B cell (primary cell): ENCODE measurements at regions not wholly inside any gene's neighbourhood (a gene's known extent, or its start where the extent isn't known, plus 50 kb on each side); places are given as distances from the start of the nearest gene placed in this dataset.

Source experiments
- ATAC-seq: fragments of 200-7000 bp; cut with Tn5 transposase; one replicate; pipeline ENCODE4 v1.10.0; 2021; ENCODE audit warnings: low read depth, mild to moderate bottlenecking, moderate number of reproducible peaks, moderate library complexity
- CTCF ChIA-PET: fragments of 350-600 bp; sonication (Branson Sonifier 250); formaldehyde crosslinking; loops from one replicate; lab custom pipeline; 2021; ENCODE audit warnings: antibody characterized with exemption, inconsistent platforms; lab: Charles Lee
- POLR2A ChIA-PET: fragments of 350-600 bp; sonication (Branson Sonifier 250); formaldehyde crosslinking; loops from one replicate; lab custom pipeline; 2021; ENCODE audit warnings: antibody characterized with exemption; lab: Charles Lee
- DNase-seq: peaks from one replicate; pipeline ENCODE4 v3.0.0; 2013
- H2AFZ ChIP-seq: 2 replicates; pipeline ENCODE4 v1.6.1; 2012; ENCODE audit warnings: mild to moderate bottlenecking, low read depth, low read length; ENCODE audit not compliant: insufficient read depth, poor library complexity, severe bottlenecking
- H3K27ac ChIP-seq, 2 donors: 1 replicate in 1 of 2; 2 replicates in 1 of 2; pipeline ENCODE4 v1.5.1; 2012 to 2013; ENCODE audit warnings: low read length in 2 of 2, mild to moderate bottlenecking in 2 of 2, moderate library complexity in 1 of 2
- H3K27me3 ChIP-seq, 4 experiments: fragments of 200-600 bp in 1 of 4; sonication (generic) in 1 of 4; replicated peaks in 1 of 4; 1 replicate in 2 of 4; 2 replicates in 2 of 4; pipeline versions ENCODE4 v1.6.1 to v1.7.0; 2013 to 2016; ENCODE audit warnings: low read length in 3 of 4, mild to moderate bottlenecking in 2 of 4, mixed read lengths in 1 of 4, moderate library complexity in 1 of 4; ENCODE audit not compliant: insufficient read depth in 4 of 4, control insufficient read depth in 3 of 4; ENCODE audit errors: control extremely low read depth in 1 of 4
- H3K36me3 ChIP-seq, 2 experiments: replicated peaks in 1 of 2; 1 replicate in 1 of 2; 2 replicates in 1 of 2; pipeline versions ENCODE4 v1.6.1 to v1.7.1; 2013; ENCODE audit warnings: low read length in 1 of 2; ENCODE audit not compliant: insufficient read depth in 2 of 2, control insufficient read depth in 1 of 2; ENCODE audit errors: control extremely low read depth in 1 of 2, extremely low read depth in 1 of 2
- H3K4me1 ChIP-seq, 2 donors: fragments of 200-600 bp in 1 of 2; sonication (generic) in 1 of 2; 1 replicate in 1 of 2; 2 replicates in 1 of 2; pipeline versions ENCODE4 v1.5.1 to v1.6.1; 2013 to 2017; ENCODE audit warnings: low read length in 2 of 2; ENCODE audit not compliant: control insufficient read depth in 2 of 2, insufficient read depth in 2 of 2
- H3K4me2 ChIP-seq: replicated peaks from 2 replicates; pipeline ENCODE3; 2012; ENCODE audit warnings: mild to moderate bottlenecking, low read depth, low read length; ENCODE audit not compliant: poor library complexity, severe bottlenecking
- H3K4me3 ChIP-seq, 5 experiments: fragments of 200-600 bp in 1 of 5; sonication (generic) in 1 of 5; 1 replicate in 3 of 5; 2 replicates in 2 of 5; pipeline versions ENCODE4 v1.5.1 to v1.7.0; 2011 to 2016; ENCODE audit warnings: low read length in 4 of 5, mild to moderate bottlenecking in 4 of 5, low read depth in 2 of 5, control low read depth in 1 of 5, moderate library complexity in 1 of 5; ENCODE audit not compliant: insufficient read depth in 1 of 5; ENCODE audit errors: control extremely low read depth in 1 of 5, extremely low read depth in 1 of 5
- H3K79me2 ChIP-seq: fragments of 200-600 bp; sonication (generic); one replicate; pipeline ENCODE4 v1.6.0; 2016; ENCODE audit warnings: low read length; ENCODE audit not compliant: control insufficient read depth, insufficient read depth
- H3K9ac ChIP-seq: fragments of 200-600 bp; sonication (generic); 2 replicates; pipeline ENCODE4 v1.6.1; 2017; ENCODE audit warnings: mild to moderate bottlenecking, low read length, moderate library complexity
- H3K9me3 ChIP-seq, 3 donors: one replicate each; pipeline versions ENCODE4 v1.6.1 to v1.7.1; 2013; ENCODE audit warnings: low read length in 2 of 3; ENCODE audit not compliant: control insufficient read depth in 2 of 3, insufficient read depth in 1 of 3; ENCODE audit errors: control extremely low read depth in 1 of 3
- H4K20me1 ChIP-seq: 2 replicates; pipeline ENCODE4 v1.6.0; 2012; ENCODE audit warnings: mild to moderate bottlenecking, low read length; ENCODE audit not compliant: insufficient read depth, control insufficient read depth, poor library complexity, severe bottlenecking
- H3K27ac Mint-ChIP-seq: one replicate; pipeline ENCODE4 v1.8.0; 2021; ENCODE audit warnings: mixed read lengths
- H3K27me3 Mint-ChIP-seq: one replicate; pipeline ENCODE4 v1.8.0; 2021; ENCODE audit warnings: mixed read lengths
- H3K4me1 Mint-ChIP-seq: one replicate; pipeline ENCODE4 v1.8.0; 2021; ENCODE audit warnings: mixed read lengths
- H3K4me3 Mint-ChIP-seq: one replicate; pipeline ENCODE4 v1.8.0; 2021; ENCODE audit warnings: mixed read lengths
- H3K9me3 Mint-ChIP-seq: one replicate; pipeline ENCODE4 v1.8.0; 2022; ENCODE audit warnings: mixed read lengths; ENCODE audit not compliant: insufficient read depth
- CTCF ChIP-seq: fragments of 200-600 bp; IDR thresholded peaks from one replicate; pipeline ENCODE4 v1.8.0; 2022; ENCODE audit warnings: antibody characterized with exemption, mild to moderate bottlenecking
- EZH2 ChIP-seq: IDR thresholded peaks from 2 replicates; pipeline ENCODE4 v1.6.1; 2012; ENCODE audit warnings: borderline replicate concordance, low read depth, mild to moderate bottlenecking, moderate library complexity, low read length; ENCODE audit not compliant: insufficient read depth, poor library complexity, severe bottlenecking
- WGBS: methylation state at CpG from one replicate; pipeline ENCODE4 v1.1.5; 2013; ENCODE audit warnings: missing lambda C conversion rate; ENCODE audit not compliant: insufficient coverage; 5-methylcytosine and 5-hydroxymethylcytosine counted together
- intact Hi-C: fragments of 100-400 bp; cut with micrococcal nuclease; formaldehyde crosslinking; loops from one replicate; pipeline ENCODE4 v1.10.0; 2022

- peaks cover 0 to 5% (median 0%) of the 10 kb centered on the region in 4 experiments for H3K27me3 ChIP-seq
- no peaks in the 10 kb centered on the region for H3K79me2 ChIP-seq
- no peak overlapping the region for H3K4me3 ChIP-seq
- Mint-ChIP-seq H3K27me3 (peaks cover 3% of the 10 kb centered on the region), H3K4me3 (no peak overlapping the region), H3K9me3 (peaks cover 6% of the 10 kb centered on the region), H3K27ac (no peak overlapping the region), H3K4me1 (no peaks in the 10 kb centered on the region)
- ChIA-PET POLR2A (no interaction called here), CTCF (no interaction called here)
- H4K20me1 ChIP-seq: no peaks in the 10 kb centered on the region
- no peak overlapping the region for H3K4me2 ChIP-seq
- H3K9ac ChIP-seq: no peak overlapping the region
- no peaks in the 10 kb centered on the region for H3K36me3 ChIP-seq
- no peaks in the 10 kb centered on the region for H3K4me1 ChIP-seq
- TF ChIP-seq EZH2 (no peak), CTCF (no peak)
- ATAC-seq: no peak
- H2AFZ ChIP-seq: no peak overlapping the region
- intact Hi-C loops: no loop called here
- WGBS: 86% methylated on average over 4 of the region's 7 CpGs
- no peak overlapping the region for H3K27ac ChIP-seq
- H3K9me3 ChIP-seq: no peaks in the 10 kb centered on the region
- no peak for DNase-seq
These were observed 207.9 kb upstream of the SATB1 start for GRCh38 chr3:18633002-18633401.

GRCh38 chr3:18630295-18630694 lies 205.2 kb upstream of the SATB1 start:
- TF ChIP-seq CTCF (no peak), EZH2 (no peak)
- no peak overlapping the region for H3K4me3 ChIP-seq
- H3K36me3 ChIP-seq: no peaks in the 10 kb centered on the region
- H3K9ac ChIP-seq: no peak overlapping the region
- no peaks in the 10 kb centered on the region for H3K4me1 ChIP-seq
- no peaks in the 10 kb centered on the region for H3K4me1 Mint-ChIP-seq
- CTCF ChIA-PET: no interaction called here
- WGBS: 100% methylated on average over 3 of the region's 4 CpGs
- POLR2A ChIA-PET: no interaction called here
- H3K27me3 Mint-ChIP-seq: peaks cover 3% of the 10 kb centered on the region
- H3K27ac Mint-ChIP-seq: no peak overlapping the region
- no peaks in the 10 kb centered on the region for H3K9me3 ChIP-seq
- ATAC-seq: no peak
- H3K4me2 ChIP-seq: no peak overlapping the region
- H4K20me1 ChIP-seq: no peaks in the 10 kb centered on the region
- peaks cover 6% of the 10 kb centered on the region for H3K9me3 Mint-ChIP-seq
- intact Hi-C loops: no loop called here
- H3K27ac ChIP-seq: no peak overlapping the region
- no peak overlapping the region for H3K4me3 Mint-ChIP-seq
- H2AFZ ChIP-seq: no peak overlapping the region
- H3K27me3 ChIP-seq: peaks cover 0 to 5% (median 0%) of the 10 kb centered on the region in 4 experiments
- no peak for DNase-seq
- no peaks in the 10 kb centered on the region for H3K79me2 ChIP-seq
